ENCODE measurements at regions not wholly inside any gene's neighbourhood (a gene's known extent, or its start where the extent isn't known, plus 50 kb on each side); places are given as distances from the start of the nearest gene placed in this dataset.

GRCh38 chr6:20302702-20303251 is 90.5 kb upstream of the MBOAT1 start:
- no peak for TF ChIP-seq CTCF (IDR thresholded peaks at IDR 0.05)
- no peak for TF ChIP-seq EP300 (IDR thresholded peaks at IDR 0.05; ENCODE audit: borderline replicate concordance in 1 of 2, low read depth in 1 of 2, low read length in 1 of 2)
- no peak for TF ChIP-seq RFX5 (IDR thresholded peaks at IDR 0.05; ENCODE audit: low read length)
- no peak for TF ChIP-seq NFIC (IDR thresholded peaks at IDR 0.05; ENCODE audit: borderline replicate concordance)
- no peak for TF ChIP-seq REST (IDR thresholded peaks at IDR 0.05; ENCODE audit: low read depth, low read length)

Measured in SK-N-SH (cell line).